ENCODE measurements at regions not wholly inside any gene's neighbourhood (a gene's known extent, or its start where the extent isn't known, plus 50 kb on each side); places are given as distances from the start of the nearest gene placed in this dataset.
"Not testable (repeated sequence)": the region's sequence is repeated elsewhere in the genome, so short reads cannot be mapped to it uniquely, and the experiment has no call there.

DNA sequence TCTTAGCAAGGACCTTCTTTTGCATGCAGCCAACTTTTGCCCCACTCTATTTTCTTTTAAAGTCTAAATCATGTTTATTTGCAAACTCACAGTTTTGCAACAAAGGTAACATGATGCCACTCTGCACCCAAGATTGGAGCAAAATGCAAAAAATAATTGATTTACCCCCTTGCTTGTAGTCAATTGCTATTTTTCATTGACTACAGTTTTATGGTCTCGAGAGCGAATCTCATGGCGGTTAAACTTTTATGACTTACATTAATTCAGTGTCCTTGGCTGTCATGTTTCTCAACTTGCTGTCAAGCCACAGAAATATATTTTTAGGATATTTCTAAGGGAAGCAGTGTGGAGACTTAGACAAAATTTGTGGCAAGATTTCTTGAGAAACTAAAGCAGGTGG lies 110.0 kb upstream of the JCAD start (continued):
- TF ChIP-seq, protein P1, sequence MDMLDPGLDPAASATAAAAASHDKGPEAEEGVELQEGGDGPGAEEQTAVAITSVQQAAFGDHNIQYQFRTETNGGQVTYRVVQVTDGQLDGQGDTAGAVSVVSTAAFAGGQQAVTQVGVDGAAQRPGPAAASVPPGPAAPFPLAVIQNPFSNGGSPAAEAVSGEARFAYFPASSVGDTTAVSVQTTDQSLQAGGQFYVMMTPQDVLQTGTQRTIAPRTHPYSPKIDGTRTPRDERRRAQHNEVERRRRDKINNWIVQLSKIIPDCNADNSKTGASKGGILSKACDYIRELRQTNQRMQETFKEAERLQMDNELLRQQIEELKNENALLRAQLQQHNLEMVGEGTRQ (IDR thresholded peaks at IDR 0.05) = no peak
- no peak for TF ChIP-seq HEYL (CRISPR knock-in tag; IDR thresholded peaks at IDR 0.05)

DNA sequence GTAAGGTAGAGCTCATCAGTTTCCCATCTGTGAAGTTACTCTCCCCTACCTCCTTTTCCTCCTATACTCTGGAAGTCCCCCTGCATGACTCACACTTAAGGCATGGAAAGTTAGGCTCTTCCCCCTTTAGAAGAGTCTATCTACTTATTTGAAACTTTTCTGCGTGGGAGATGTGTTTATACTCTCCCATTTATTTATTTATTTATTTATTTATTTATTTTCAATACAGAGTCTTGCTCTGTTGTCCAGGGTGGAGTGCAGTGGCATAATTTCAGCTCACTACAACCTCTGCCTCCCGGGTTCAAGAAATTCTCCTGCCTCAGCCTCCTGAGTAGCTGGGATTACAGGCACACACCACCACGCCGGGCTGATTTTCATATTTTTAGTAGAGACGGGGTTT lies 107.5 kb upstream of the JCAD start:
- no peak for DNase-seq (ENCODE audit: low read depth in 1 of 2, low spot score in 1 of 2)
- no peak for FAIRE-seq
- ATAC-seq = no peak
- no peaks in the 10 kb centered on the region for H3K4me1 ChIP-seq
- no peak overlapping the region for H3K4me3 ChIP-seq
- peak; percentile 43 for TF ChIP-seq ZC3H11A (IDR thresholded peaks at IDR 0.05)
- no peak for TF ChIP-seq EP300 (IDR thresholded peaks at IDR 0.05)
- no peaks in the 10 kb centered on the region; the same call in 2 of the 3 replicates for H3K9me3 ChIP-seq
- POLR2A ChIA-PET = interaction anchor here (0.6 kb wide), 1 partner anchor 182 kb away, joined by 3 read pairs; the partner anchor contains the start of gene MTPAP
- H3K27ac ChIP-seq = no peak overlapping the region
- CTCF ChIA-PET = interaction anchor here (0.9 to 1.3 kb wide), 2 partner anchors 20 to 21 kb away, joined by 3 read pairs; no protein-coding TSS in a partner anchor
- 59% methylated on average over 5 of the region's 5 CpGs for WGBS (ENCODE audit: missing lambda C conversion rate)
- no peak overlapping the region for H3K4me2 ChIP-seq

DNA sequence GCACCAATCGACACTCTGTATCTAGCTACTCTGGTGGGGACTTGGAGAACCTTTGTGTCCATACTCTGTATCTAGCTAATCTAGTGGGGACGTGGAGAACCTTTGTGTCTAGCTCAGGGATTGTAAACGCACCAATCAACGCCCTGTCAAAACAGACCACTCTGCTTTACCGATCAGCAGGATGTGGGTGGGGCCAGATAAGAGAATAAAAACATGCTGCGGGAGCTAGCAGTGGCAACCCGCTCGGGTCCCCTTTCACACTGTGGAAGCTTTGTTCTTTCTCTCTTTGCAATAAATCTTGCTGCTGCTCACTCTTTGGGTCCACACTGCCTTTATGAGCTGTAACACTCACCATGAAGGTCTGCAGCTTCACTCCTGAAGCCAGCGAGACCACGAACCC lies 104.0 kb upstream of the JCAD start:
- POLR2A ChIA-PET; H3K4me2 ChIP-seq; H3K9me3 ChIP-seq; FAIRE-seq; H3K27ac ChIP-seq; ATAC-seq; H3K4me1 ChIP-seq; H3K4me3 ChIP-seq; DNase-seq (ENCODE audit: low read depth in 1 of 2, low spot score in 1 of 2): not testable (repeated sequence)
- CTCF ChIA-PET = interaction anchor here (1.5 kb wide), 1 partner anchor 11 kb away, joined by 3 read pairs; no protein-coding TSS in a partner anchor
- 72% methylated on average over 10 of the region's 10 CpGs for WGBS (ENCODE audit: missing lambda C conversion rate)

DNA sequence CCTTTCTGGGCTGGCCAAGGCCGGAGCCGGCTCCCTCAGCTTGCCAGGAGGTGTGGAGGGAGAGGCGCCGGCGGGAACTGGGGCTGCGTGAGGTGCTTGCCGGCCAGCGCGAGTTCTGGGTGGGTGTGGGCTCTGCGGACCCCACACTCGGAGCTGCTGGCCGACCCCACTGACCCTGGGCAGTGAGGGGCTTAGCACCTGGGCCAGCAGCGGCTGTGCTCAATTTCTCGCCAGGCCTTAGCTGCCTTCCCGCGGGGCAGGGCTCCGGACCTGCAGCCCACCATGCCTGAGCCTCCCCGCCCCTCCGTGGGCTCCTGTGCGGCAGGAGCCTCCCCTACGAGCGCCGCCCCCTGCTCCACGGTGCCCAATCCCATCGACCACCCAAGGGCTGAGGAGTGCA lies 103.4 kb upstream of the JCAD start:
- H3K9me3 ChIP-seq; DNase-seq (ENCODE audit: low read depth in 1 of 2, low spot score in 1 of 2); H3K4me3 ChIP-seq; H3K4me1 ChIP-seq; FAIRE-seq; CTCF ChIA-PET; H3K27ac ChIP-seq; H3K4me2 ChIP-seq; POLR2A ChIA-PET; ATAC-seq: not testable (repeated sequence)
- no CpG with 5 or more reads among the region's 25 CpGs for WGBS (ENCODE audit: missing lambda C conversion rate)

DNA sequence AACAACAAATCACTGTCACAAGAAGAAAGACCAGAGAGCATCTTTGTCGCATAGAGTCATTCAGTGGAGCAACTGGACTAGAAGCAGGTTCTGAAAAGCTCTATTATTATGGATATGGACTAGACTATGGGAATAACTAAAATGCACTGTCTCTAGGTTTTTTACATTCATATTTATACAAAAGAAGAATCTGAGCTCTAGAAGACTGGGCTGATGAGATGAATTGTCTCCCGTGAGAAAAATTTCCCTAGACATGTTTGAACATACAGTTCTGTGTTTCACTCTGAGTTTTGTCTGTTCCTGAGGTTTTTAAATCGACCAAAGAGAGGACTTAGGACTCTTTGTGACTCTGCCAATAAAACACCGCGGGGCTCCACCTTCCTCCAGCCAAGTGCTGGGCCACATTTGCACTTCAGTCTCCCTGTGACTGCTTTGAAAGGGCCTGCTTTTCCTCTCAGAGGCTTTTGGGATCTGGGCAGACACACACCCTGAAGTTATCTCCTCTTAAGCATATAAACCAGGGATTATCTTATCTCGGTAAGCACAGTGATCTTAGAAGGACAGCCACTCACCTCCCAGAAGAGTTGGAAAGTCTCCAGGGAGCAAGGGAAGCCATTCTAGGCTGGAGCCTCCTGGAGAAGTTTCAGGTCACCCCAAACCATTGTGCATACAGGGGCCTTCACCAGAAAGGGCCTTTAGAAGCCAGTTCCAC lies 101.0 kb upstream of the JCAD start:
- FAIRE-seq (no peak), ATAC-seq (no peak; a peak in 1 of 6 replicates), DNase-seq (ENCODE audit: low read depth in 1 of 2, low spot score in 1 of 2) (no peak)
- POLR2A ChIA-PET = no interaction called here
- H3K4me3 ChIP-seq = no peak overlapping the region
- no peak overlapping the region for H3K4me2 ChIP-seq
- no peaks in the 10 kb centered on the region for H3K4me1 ChIP-seq
- no peak for TF ChIP-seq CHD2 (IDR thresholded peaks at IDR 0.05; ENCODE audit: low read length, partially characterized antibody)
- TF ChIP-seq ZFP36 (IDR thresholded peaks at IDR 0.05; ENCODE audit: borderline replicate concordance, partially characterized antibody) = no peak
- no peak for TF ChIP-seq HDAC2 (IDR thresholded peaks at IDR 0.05)
- TF ChIP-seq BHLHE40 (IDR thresholded peaks at IDR 0.05; ENCODE audit: low read depth, low read length) = no peak
- TF ChIP-seq PHF8 (IDR thresholded peaks at IDR 0.05; ENCODE audit: borderline replicate concordance, low read depth) = no peak
- no peak for TF ChIP-seq EHF (CRISPR knock-in tag; IDR thresholded peaks at IDR 0.05)
- TF ChIP-seq ZSCAN20 (CRISPR knock-in tag; IDR thresholded peaks at IDR 0.05) = no peak
- TF ChIP-seq RAD21 (conservative IDR thresholded peaks at IDR 0.05 in 1 of 2, IDR thresholded peaks at IDR 0.05 in 1 of 2) = no peak
- no peak for TF ChIP-seq FOSL2 (IDR thresholded peaks at IDR 0.05)
- TF ChIP-seq FOSL2 (CRISPR knock-in tag; IDR thresholded peaks at IDR 0.05) = no peak
- TF ChIP-seq FOXS1 (CRISPR knock-in tag; IDR thresholded peaks at IDR 0.05) = no peak
- no peak overlapping the region for H3K27ac ChIP-seq
- CTCF ChIA-PET = no interaction called here
- no peaks in the 10 kb centered on the region; the same call in 2 of the 3 replicates for H3K9me3 ChIP-seq
- 33% methylated on average over 6 of the region's 6 CpGs for WGBS (ENCODE audit: missing lambda C conversion rate)

DNA sequence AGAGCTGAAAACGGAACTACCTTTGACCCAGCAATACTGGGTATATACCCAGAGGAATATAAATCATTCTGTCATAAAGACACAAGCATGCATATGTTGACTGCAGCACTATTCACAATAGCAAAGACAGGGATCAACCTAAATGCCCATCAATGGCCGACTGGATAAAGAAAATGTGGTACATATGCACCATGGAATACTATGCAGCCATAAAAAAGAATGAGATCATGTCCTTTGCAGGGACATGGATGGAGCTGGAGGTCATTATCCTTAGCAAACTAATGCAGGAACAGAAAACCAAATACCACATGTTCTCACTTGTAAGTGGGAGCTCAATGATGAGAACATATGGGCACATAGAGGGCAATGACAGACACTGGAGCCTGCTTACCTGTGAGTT lies 100.2 kb upstream of the JCAD start:
- WGBS (ENCODE audit: missing lambda C conversion rate) = 68% methylated on average over 2 of the region's 2 CpGs
- DNase-seq (ENCODE audit: low read depth in 1 of 2, low spot score in 1 of 2); H3K4me3 ChIP-seq; ATAC-seq; H3K4me1 ChIP-seq; H3K4me2 ChIP-seq; H3K27ac ChIP-seq; POLR2A ChIA-PET; FAIRE-seq; H3K9me3 ChIP-seq: not testable (repeated sequence)
- CTCF ChIA-PET = interaction anchor here (1.1 kb wide), 1 partner anchor 17 kb away, joined by 4 read pairs; no protein-coding TSS in a partner anchor
